DND-41 (cell line): ENCODE measurements at regions not wholly inside any gene's neighbourhood (a gene's known extent, or its start where the extent isn't known, plus 50 kb on each side); places are given as distances from the start of the nearest gene placed in this dataset.

ENCODE experiments used
- ATAC-seq: fragments of 200-7000 bp; cut with Tn5 transposase; 3 replicates; pipeline ENCODE4 v1.9.1; 2021; ENCODE audit warnings: low read depth; ENCODE audit not compliant: insufficient read depth
- DNase-seq: peaks from one replicate; pipeline ENCODE4 v3.0.0-alpha.2; 2020
- H2AFZ ChIP-seq: 2 replicates; pipeline ENCODE4 v1.6.0; 2012; ENCODE audit warnings: low read depth, low read length
- H3K27ac ChIP-seq: 2 replicates; pipeline ENCODE4 v1.5.1; 2012; ENCODE audit warnings: low read length, inconsistent platforms
- H3K27me3 ChIP-seq: fragments of 200-600 bp; sonication (generic); 2 replicates; pipeline ENCODE4 v1.6.0; 2012; ENCODE audit warnings: low read length, mild to moderate bottlenecking, inconsistent platforms; ENCODE audit not compliant: insufficient read depth, poor library complexity
- H3K36me3 ChIP-seq: 2 replicates; pipeline ENCODE4 v1.5.1; 2012; ENCODE audit warnings: low read length, inconsistent platforms; ENCODE audit not compliant: insufficient read depth
- H3K4me1 ChIP-seq: 2 replicates; pipeline ENCODE4 v1.5.1; 2012; ENCODE audit warnings: mild to moderate bottlenecking, low read length; ENCODE audit not compliant: insufficient read depth
- H3K4me2 ChIP-seq: 2 replicates; pipeline ENCODE4 v1.6.0; 2012; ENCODE audit warnings: mild to moderate bottlenecking, moderate library complexity, low read length, inconsistent platforms; ENCODE audit not compliant: insufficient read depth
- H3K4me3 ChIP-seq, 2 experiments: fragments of 200-600 bp in 1 of 2; shearing (Covaris generic) in 1 of 2; 2 replicates each; pipeline ENCODE4 v1.5.1; 2012 to 2016; ENCODE audit warnings: inconsistent platforms in 2 of 2, low read length in 2 of 2, mild to moderate bottlenecking in 2 of 2, low read depth in 1 of 2, moderate library complexity in 1 of 2
- H3K79me2 ChIP-seq: 2 replicates; pipeline ENCODE4 v1.6.0; 2012; ENCODE audit warnings: low read length, inconsistent platforms; ENCODE audit not compliant: insufficient read depth
- H3K9ac ChIP-seq: 2 replicates; pipeline ENCODE4 v1.6.0; 2012; ENCODE audit warnings: low read depth, mild to moderate bottlenecking, inconsistent platforms, low read length, moderate library complexity
- H3K9me3 ChIP-seq: 2 replicates; pipeline ENCODE4 v1.5.1; 2012; ENCODE audit warnings: low read length, moderate library complexity, mild to moderate bottlenecking, inconsistent platforms; ENCODE audit not compliant: insufficient read depth, severe bottlenecking
- H4K20me1 ChIP-seq: 2 replicates; pipeline ENCODE4 v1.6.0; 2012; ENCODE audit warnings: low read length; ENCODE audit not compliant: insufficient read depth
- EZH2 ChIP-seq: IDR thresholded peaks from 3 replicates; pipeline ENCODE4 v1.6.1; 2012; ENCODE audit warnings: borderline replicate concordance, low read depth, mild to moderate bottlenecking, moderate library complexity, low read length, inconsistent platforms; ENCODE audit not compliant: severe bottlenecking
- TF ChIP-seq, protein P1 (sequence below): IDR thresholded peaks from 2 replicates; pipeline ENCODE4 v1.5.1; 2012; ENCODE audit warnings: borderline replicate concordance, low read length, moderate library complexity, mild to moderate bottlenecking; ENCODE audit not compliant: poor library complexity, severe bottlenecking; ENCODE audit errors: extremely low read depth

DNA sequence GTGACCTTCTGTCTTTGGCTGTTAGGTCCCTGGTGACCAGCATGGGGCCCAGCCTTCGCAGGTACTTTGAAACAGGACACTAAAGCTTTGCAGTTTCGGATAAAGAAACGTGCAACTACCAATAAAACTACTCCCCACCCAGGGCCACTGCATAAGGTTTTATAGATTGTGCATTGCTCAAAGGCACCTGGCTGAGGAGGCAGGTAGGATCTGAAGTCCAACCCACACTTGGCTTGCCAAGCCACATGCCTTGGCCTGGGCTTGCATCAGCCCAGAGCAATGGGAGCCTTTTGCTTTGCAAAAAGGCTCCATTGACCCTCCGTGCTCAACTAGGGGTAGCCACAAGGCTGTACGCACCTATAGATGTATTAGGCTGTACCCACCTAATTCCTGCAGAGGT, 84.4 kb upstream of the SYT6 start:
- no peaks in the 10 kb centered on the region for H3K9me3 ChIP-seq
- H3K79me2 ChIP-seq = no peaks in the 10 kb centered on the region
- H3K27me3 ChIP-seq = no peaks in the 10 kb centered on the region
- no peak for ATAC-seq
- H3K4me3 ChIP-seq = no peak overlapping the region
- no peak overlapping the region for H3K27ac ChIP-seq
- TF ChIP-seq, protein P1, sequence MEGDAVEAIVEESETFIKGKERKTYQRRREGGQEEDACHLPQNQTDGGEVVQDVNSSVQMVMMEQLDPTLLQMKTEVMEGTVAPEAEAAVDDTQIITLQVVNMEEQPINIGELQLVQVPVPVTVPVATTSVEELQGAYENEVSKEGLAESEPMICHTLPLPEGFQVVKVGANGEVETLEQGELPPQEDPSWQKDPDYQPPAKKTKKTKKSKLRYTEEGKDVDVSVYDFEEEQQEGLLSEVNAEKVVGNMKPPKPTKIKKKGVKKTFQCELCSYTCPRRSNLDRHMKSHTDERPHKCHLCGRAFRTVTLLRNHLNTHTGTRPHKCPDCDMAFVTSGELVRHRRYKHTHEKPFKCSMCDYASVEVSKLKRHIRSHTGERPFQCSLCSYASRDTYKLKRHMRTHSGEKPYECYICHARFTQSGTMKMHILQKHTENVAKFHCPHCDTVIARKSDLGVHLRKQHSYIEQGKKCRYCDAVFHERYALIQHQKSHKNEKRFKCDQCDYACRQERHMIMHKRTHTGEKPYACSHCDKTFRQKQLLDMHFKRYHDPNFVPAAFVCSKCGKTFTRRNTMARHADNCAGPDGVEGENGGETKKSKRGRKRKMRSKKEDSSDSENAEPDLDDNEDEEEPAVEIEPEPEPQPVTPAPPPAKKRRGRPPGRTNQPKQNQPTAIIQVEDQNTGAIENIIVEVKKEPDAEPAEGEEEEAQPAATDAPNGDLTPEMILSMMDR = no peak
- TF ChIP-seq EZH2 = no peak
- no peaks in the 10 kb centered on the region for H3K36me3 ChIP-seq
- H2AFZ ChIP-seq = no peak overlapping the region
- peaks cover 5% of the 10 kb centered on the region; the same call in 1 of the 2 replicates for H3K4me1 ChIP-seq
- H3K4me2 ChIP-seq = no peak overlapping the region
- no peaks in the 10 kb centered on the region for H4K20me1 ChIP-seq
- no peak overlapping the region for H3K9ac ChIP-seq
- no peak for DNase-seq

DNA sequence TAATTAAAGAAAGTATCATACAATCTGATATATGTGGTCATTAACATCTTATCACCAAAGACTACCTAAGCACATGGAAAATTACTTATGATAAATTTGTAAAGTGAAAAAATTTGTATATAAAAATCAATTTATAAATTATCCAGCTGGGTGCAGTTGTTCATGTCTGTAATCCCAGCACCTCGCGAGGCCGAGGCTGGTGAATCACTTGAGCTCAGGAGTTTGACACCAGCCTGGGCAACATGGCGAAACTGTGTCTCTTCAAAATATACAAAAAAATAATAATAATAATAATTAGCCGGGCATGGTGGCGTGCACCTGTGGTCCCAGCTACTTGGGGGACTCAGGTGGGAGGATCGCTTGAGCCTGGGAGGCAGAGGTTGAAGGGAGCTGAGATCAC, 82.8 kb upstream of the SYT6 start:
- ATAC-seq = no peak
- Histone ChIP-seq H4K20me1 (no peaks in the 10 kb centered on the region), H3K36me3 (no peaks in the 10 kb centered on the region), H2AFZ (no peak overlapping the region), H3K9ac (no peak overlapping the region), H3K9me3 (no peaks in the 10 kb centered on the region), H3K27ac (no peak overlapping the region), H3K4me1 (peaks cover 5% of the 10 kb centered on the region; the same call in 1 of the 2 replicates), H3K4me3 (no peak overlapping the region), H3K4me2 (no peak overlapping the region), H3K79me2 (no peaks in the 10 kb centered on the region), H3K27me3 (no peaks in the 10 kb centered on the region)
- TF ChIP-seq EZH2 = no peak
- TF ChIP-seq, protein P1 = no peak
- DNase-seq = no peak

DNA sequence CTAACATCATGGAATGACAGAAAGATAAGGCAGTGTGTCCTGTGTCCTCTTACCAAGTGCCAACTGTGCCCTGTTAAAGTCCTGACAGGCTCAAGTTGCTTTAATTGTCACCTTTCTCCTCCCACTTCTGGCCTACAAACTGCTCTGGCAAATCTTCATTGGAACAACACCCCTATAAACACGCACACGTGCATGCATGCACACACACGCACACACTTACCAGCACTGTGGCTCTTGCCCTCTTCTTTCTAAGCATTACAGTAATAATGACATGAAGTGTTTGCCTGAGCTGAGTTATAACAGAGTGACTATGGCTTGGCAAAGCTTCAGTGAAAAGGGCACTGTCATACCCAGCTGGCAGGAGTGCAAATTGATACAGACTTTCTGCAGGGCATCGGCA, 82.3 kb upstream of the SYT6 start:
- Histone ChIP-seq H3K27ac (no peak overlapping the region), H4K20me1 (no peaks in the 10 kb centered on the region), H3K4me1 (peaks cover 5% of the 10 kb centered on the region; the same call in 1 of the 2 replicates), H3K36me3 (no peaks in the 10 kb centered on the region), H3K9me3 (no peaks in the 10 kb centered on the region), H3K4me3 (no peak overlapping the region), H3K9ac (no peak overlapping the region), H3K79me2 (no peaks in the 10 kb centered on the region), H3K4me2 (no peak overlapping the region), H2AFZ (no peak overlapping the region), H3K27me3 (no peaks in the 10 kb centered on the region)
- ATAC-seq = no peak
- DNase-seq = no peak
- TF ChIP-seq, protein P1 = no peak
- no peak for TF ChIP-seq EZH2

DNA sequence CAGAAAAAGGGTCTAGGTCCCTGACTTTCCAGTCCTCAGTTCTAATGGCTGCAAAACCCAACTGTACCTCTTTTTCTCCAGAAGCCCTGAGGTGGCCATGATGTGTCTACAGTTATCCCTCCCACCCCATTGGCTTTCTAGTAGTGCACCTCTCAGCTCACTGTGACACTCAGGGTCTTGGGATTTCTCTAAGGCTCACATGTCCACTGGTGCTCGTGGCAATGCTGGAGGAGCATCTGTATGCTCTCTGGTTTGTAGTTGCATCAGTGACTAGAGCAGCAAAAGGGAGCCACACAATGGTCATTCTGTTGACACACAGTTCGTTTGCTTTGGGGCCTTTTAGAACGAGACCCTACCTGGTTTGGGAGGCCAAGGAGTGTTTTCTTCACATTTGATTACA, 81.6 kb upstream of the SYT6 start:
- DNase-seq (no peak), ATAC-seq (no peak)
- no peak overlapping the region for H3K4me3 ChIP-seq
- H3K9me3 ChIP-seq = no peaks in the 10 kb centered on the region
- H3K4me1 ChIP-seq = peaks cover 5% of the 10 kb centered on the region; the same call in 1 of the 2 replicates
- no peak overlapping the region for H2AFZ ChIP-seq
- H3K36me3 ChIP-seq = no peaks in the 10 kb centered on the region
- TF ChIP-seq EZH2 = no peak
- TF ChIP-seq, protein P1 = no peak
- no peak overlapping the region for H3K9ac ChIP-seq
- no peaks in the 10 kb centered on the region for H3K27me3 ChIP-seq
- H3K79me2 ChIP-seq = no peaks in the 10 kb centered on the region
- H3K4me2 ChIP-seq = no peak overlapping the region
- H3K27ac ChIP-seq = no peak overlapping the region
- H4K20me1 ChIP-seq = no peaks in the 10 kb centered on the region
